Neural progenitor cell (in vitro differentiated cells): ENCODE measurements at regions not wholly inside any gene's neighbourhood (a gene's known extent, or its start where the extent isn't known, plus 50 kb on each side); places are given as distances from the start of the nearest gene placed in this dataset.

ENCODE experiments used
- CTCF ChIP-seq: fragments of 200-600 bp; sonication (generic); IDR thresholded peaks from 2 replicates; pipeline ENCODE4 v1.5.1; 2017; ENCODE audit warnings: antibody characterized with exemption, mild to moderate bottlenecking
- EZH2phosphoT487 ChIP-seq: fragments of 200-600 bp; sonication (generic); IDR thresholded peaks from 2 replicates; pipeline ENCODE4 v1.6.1; 2017; ENCODE audit warnings: antibody characterized with exemption

- TF ChIP-seq CTCF (no peak), EZH2phosphoT487 (no peak)
Measured at GRCh38 chr13:79614250-79614918, 133.4 kb downstream of the NDFIP2 start.
